ENCODE measurements at regions not wholly inside any gene's neighbourhood (a gene's known extent, or its start where the extent isn't known, plus 50 kb on each side); places are given as distances from the start of the nearest gene placed in this dataset.

DNA sequence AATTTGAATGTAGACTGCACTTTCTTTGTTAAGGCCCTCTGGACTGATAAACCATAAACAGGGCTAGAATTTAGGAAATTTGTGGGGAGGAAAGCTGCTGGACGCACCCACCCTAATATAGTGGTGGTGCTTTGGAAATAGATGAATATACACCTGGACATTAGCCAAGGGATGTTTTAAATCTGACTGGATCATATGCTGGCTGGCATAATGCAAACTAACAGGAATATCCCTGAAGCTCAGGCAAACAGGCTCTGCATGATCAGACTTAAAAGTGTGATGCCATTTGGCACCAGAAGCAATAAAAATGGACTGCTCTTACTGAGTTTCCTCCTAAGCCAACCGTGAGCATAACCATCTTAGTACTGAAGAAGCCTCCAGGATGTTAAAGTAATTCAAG is 465.8 kb upstream of the ROBO1 start:
- CTCF ChIA-PET: no interaction called here
- DNase-seq (ENCODE audit: low read depth, low spot score) (no peak), ATAC-seq (no peak)
- BruUV-seq (replicated peaks): no TSS peak
- intact Hi-C loops (cut with micrococcal nuclease; ENCODE audit: unreplicated experiment): no loop called here
- TF ChIP-seq TCF7L2 (IDR thresholded peaks at IDR 0.05; ENCODE audit: low read depth, low read length) (no peak), POLR2AphosphoS5 (IDR thresholded peaks at IDR 0.05; ENCODE audit: low read depth, low read length) (no peak), SIN3A (IDR thresholded peaks at IDR 0.05; ENCODE audit: borderline replicate concordance, insufficient read depth, low read depth, low read length) (no peak)
- TF ChIP-seq, protein P1, sequence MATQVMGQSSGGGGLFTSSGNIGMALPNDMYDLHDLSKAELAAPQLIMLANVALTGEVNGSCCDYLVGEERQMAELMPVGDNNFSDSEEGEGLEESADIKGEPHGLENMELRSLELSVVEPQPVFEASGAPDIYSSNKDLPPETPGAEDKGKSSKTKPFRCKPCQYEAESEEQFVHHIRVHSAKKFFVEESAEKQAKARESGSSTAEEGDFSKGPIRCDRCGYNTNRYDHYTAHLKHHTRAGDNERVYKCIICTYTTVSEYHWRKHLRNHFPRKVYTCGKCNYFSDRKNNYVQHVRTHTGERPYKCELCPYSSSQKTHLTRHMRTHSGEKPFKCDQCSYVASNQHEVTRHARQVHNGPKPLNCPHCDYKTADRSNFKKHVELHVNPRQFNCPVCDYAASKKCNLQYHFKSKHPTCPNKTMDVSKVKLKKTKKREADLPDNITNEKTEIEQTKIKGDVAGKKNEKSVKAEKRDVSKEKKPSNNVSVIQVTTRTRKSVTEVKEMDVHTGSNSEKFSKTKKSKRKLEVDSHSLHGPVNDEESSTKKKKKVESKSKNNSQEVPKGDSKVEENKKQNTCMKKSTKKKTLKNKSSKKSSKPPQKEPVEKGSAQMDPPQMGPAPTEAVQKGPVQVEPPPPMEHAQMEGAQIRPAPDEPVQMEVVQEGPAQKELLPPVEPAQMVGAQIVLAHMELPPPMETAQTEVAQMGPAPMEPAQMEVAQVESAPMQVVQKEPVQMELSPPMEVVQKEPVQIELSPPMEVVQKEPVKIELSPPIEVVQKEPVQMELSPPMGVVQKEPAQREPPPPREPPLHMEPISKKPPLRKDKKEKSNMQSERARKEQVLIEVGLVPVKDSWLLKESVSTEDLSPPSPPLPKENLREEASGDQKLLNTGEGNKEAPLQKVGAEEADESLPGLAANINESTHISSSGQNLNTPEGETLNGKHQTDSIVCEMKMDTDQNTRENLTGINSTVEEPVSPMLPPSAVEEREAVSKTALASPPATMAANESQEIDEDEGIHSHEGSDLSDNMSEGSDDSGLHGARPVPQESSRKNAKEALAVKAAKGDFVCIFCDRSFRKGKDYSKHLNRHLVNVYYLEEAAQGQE (IDR thresholded peaks at IDR 0.05; ENCODE audit: insufficient read depth in 1 of 2, low read depth in 2 of 2, low read length in 1 of 2): no peak
- TF ChIP-seq, protein P2, sequence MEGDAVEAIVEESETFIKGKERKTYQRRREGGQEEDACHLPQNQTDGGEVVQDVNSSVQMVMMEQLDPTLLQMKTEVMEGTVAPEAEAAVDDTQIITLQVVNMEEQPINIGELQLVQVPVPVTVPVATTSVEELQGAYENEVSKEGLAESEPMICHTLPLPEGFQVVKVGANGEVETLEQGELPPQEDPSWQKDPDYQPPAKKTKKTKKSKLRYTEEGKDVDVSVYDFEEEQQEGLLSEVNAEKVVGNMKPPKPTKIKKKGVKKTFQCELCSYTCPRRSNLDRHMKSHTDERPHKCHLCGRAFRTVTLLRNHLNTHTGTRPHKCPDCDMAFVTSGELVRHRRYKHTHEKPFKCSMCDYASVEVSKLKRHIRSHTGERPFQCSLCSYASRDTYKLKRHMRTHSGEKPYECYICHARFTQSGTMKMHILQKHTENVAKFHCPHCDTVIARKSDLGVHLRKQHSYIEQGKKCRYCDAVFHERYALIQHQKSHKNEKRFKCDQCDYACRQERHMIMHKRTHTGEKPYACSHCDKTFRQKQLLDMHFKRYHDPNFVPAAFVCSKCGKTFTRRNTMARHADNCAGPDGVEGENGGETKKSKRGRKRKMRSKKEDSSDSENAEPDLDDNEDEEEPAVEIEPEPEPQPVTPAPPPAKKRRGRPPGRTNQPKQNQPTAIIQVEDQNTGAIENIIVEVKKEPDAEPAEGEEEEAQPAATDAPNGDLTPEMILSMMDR (IDR thresholded peaks at IDR 0.05): no peak
- POLR2A ChIA-PET: no interaction called here
- in situ Hi-C loops (cut with HindIII; ENCODE audit: low pct_unique_long_range_greater_than_20kb, low sequenced_read_pairs): no loop called here
- Histone ChIP-seq H3K27ac (ENCODE audit: low read length) (no peak overlapping the region), H3K9me3 (ENCODE audit: control insufficient read depth, insufficient read depth, low read depth, low read length) (no peaks in the 10 kb centered on the region), H3K27me3 (ENCODE audit: control insufficient read depth, insufficient read depth, low read length) (no peaks in the 10 kb centered on the region), H3K4me3 (ENCODE audit: low read depth in 2 of 2, low read length in 2 of 2) (no peak overlapping the region), H3K4me1 (ENCODE audit: control insufficient read depth, insufficient read depth, low read length) (no peaks in the 10 kb centered on the region), H3K36me3 (ENCODE audit: control insufficient read depth, insufficient read depth, low read length) (no peaks in the 10 kb centered on the region)

DNA sequence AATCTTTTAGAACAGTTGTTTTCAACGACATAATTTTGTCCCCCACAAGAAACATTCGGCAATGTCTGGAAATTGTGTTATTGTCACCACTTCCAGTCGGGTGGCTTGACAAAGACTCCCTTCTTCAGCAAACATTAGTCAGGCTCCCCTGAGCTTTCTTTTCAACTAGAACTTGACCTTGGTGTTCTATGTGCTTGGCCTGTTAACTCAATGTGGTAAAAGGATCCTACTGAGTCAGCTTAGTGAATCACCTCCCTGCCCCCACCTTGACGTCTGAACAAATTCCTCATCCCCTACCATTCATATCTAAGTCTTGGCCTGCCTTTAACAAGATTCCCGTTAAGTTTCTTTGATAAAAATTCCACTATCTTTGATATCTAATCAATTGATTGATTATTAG is 465.0 kb upstream of the ROBO1 start:
- no peak overlapping the region for H3K4me3 ChIP-seq (ENCODE audit: low read depth in 2 of 2, low read length in 2 of 2)
- in situ Hi-C loops (cut with HindIII; ENCODE audit: low pct_unique_long_range_greater_than_20kb, low sequenced_read_pairs): no loop called here
- POLR2A ChIA-PET: no interaction called here
- TF ChIP-seq, protein P1 (IDR thresholded peaks at IDR 0.05; ENCODE audit: insufficient read depth in 1 of 2, low read depth in 2 of 2, low read length in 1 of 2): no peak
- TF ChIP-seq SIN3A (IDR thresholded peaks at IDR 0.05; ENCODE audit: borderline replicate concordance, insufficient read depth, low read depth, low read length) (no peak), POLR2AphosphoS5 (IDR thresholded peaks at IDR 0.05; ENCODE audit: low read depth, low read length) (no peak), TCF7L2 (IDR thresholded peaks at IDR 0.05; ENCODE audit: low read depth, low read length) (no peak)
- TF ChIP-seq, protein P2 (IDR thresholded peaks at IDR 0.05): no peak
- no peaks in the 10 kb centered on the region for H3K4me1 ChIP-seq (ENCODE audit: control insufficient read depth, insufficient read depth, low read length)
- DNase-seq (ENCODE audit: low read depth, low spot score): peak; percentile 78
- CTCF ChIA-PET: no interaction called here
- H3K27me3 ChIP-seq (ENCODE audit: control insufficient read depth, insufficient read depth, low read length): no peaks in the 10 kb centered on the region
- H3K9me3 ChIP-seq (ENCODE audit: control insufficient read depth, insufficient read depth, low read depth, low read length): no peaks in the 10 kb centered on the region
- ATAC-seq: peak; percentile 70; the same call in 1 of the 2 replicates
- no peak overlapping the region for H3K27ac ChIP-seq (ENCODE audit: low read length)
- H3K36me3 ChIP-seq (ENCODE audit: control insufficient read depth, insufficient read depth, low read length): no peaks in the 10 kb centered on the region
- no TSS peak for BruUV-seq (replicated peaks)
- intact Hi-C loops (cut with micrococcal nuclease; ENCODE audit: unreplicated experiment): no loop called here

Data from Panc1 (cell line).